ENCODE measurements at regions not wholly inside any gene's neighbourhood (a gene's known extent, or its start where the extent isn't known, plus 50 kb on each side); places are given as distances from the start of the nearest gene placed in this dataset.

- no CpG with 5 or more reads among the region's 17 CpGs for WGBS (ENCODE audit: extremely low coverage, insufficient coverage, low lambda C conversion rate)
- no peak overlapping the region for H3K56ac ChIP-seq (ENCODE audit: low read length)
- no peaks in the 10 kb centered on the region for H3K79me1 ChIP-seq (ENCODE audit: low read length)
- H3K9ac ChIP-seq (ENCODE audit: low read length) = no peak overlapping the region
- no peak overlapping the region for H2BK120ac ChIP-seq (ENCODE audit: low read depth, low read length)
- H3K27ac ChIP-seq (ENCODE audit: low read depth, low read length) = no peak overlapping the region
- no peaks in the 10 kb centered on the region for H3K36me3 ChIP-seq (ENCODE audit: control insufficient read depth, insufficient read depth, low read length)
- H2AK5ac ChIP-seq (ENCODE audit: low read length) = no peak overlapping the region
- no peak overlapping the region for H3K4me2 ChIP-seq (ENCODE audit: low read length)
- H3K4ac ChIP-seq (ENCODE audit: low read depth, low read length) = no peak overlapping the region
- no peak for DNase-seq
- no peak overlapping the region for H2BK15ac ChIP-seq (replicated peaks; ENCODE audit: low read depth)
- H4K5ac ChIP-seq (ENCODE audit: low read length) = no peak overlapping the region
- no peaks in the 10 kb centered on the region for H3K4me1 ChIP-seq (ENCODE audit: control insufficient read depth, low read depth, low read length)
- H3K23ac ChIP-seq (ENCODE audit: low read length) = no peak overlapping the region
- H3K79me2 ChIP-seq (ENCODE audit: control insufficient read depth, insufficient read depth, low read length) = no peaks in the 10 kb centered on the region
- no peaks in the 10 kb centered on the region for H3K27me3 ChIP-seq (ENCODE audit: insufficient read depth, low read length, poor library complexity)
- H3K18ac ChIP-seq (ENCODE audit: low read length) = no peak overlapping the region
- H2BK5ac ChIP-seq (ENCODE audit: low read length) = no peak overlapping the region
- no peak overlapping the region for H4K8ac ChIP-seq (ENCODE audit: low read depth, low read length)
- no peak overlapping the region for H3K4me3 ChIP-seq (ENCODE audit: low read length)
These were observed 488.0 kb downstream of the EIPR1 start for GRCh38 chr2:2889646-2890045.

DNA sequence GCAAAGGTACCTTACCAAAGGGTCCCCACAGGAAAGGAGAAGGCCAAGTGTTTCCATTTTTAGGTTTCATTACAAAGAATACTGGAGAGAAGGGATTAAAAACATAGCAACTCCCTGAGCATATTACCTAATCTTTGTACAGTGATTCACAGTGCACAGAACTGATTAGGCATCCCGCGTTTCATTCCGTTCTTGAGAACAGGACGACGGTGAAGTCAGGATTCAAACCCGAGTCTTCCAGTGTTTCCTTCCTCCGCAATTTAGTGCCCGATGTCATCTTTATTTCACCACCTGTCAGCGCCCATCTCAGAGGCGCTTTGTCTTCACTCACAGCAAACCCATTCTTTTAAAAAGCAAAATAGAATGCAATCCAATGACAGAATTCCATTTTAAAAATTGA, 488.5 kb downstream of the EIPR1 start:
- no peaks in the 10 kb centered on the region for H3K79me2 ChIP-seq (ENCODE audit: control insufficient read depth, insufficient read depth, low read length)
- no peak overlapping the region for H4K5ac ChIP-seq (ENCODE audit: low read length)
- H3K4ac ChIP-seq (ENCODE audit: low read depth, low read length) = no peak overlapping the region
- H3K9ac ChIP-seq (ENCODE audit: low read length) = no peak overlapping the region
- H2BK120ac ChIP-seq (ENCODE audit: low read depth, low read length) = no peak overlapping the region
- DNase-seq = no peak
- no peak overlapping the region for H2AK5ac ChIP-seq (ENCODE audit: low read length)
- no CpG with 5 or more reads among the region's 10 CpGs for WGBS (ENCODE audit: extremely low coverage, insufficient coverage, low lambda C conversion rate)
- H2BK5ac ChIP-seq (ENCODE audit: low read length) = no peak overlapping the region
- no peak overlapping the region for H3K56ac ChIP-seq (ENCODE audit: low read length)
- no peak overlapping the region for H2BK15ac ChIP-seq (replicated peaks; ENCODE audit: low read depth)
- no peaks in the 10 kb centered on the region for H3K79me1 ChIP-seq (ENCODE audit: low read length)
- no peak overlapping the region for H3K23ac ChIP-seq (ENCODE audit: low read length)
- no peaks in the 10 kb centered on the region for H3K27me3 ChIP-seq (ENCODE audit: insufficient read depth, low read length, poor library complexity)
- H3K36me3 ChIP-seq (ENCODE audit: control insufficient read depth, insufficient read depth, low read length) = no peaks in the 10 kb centered on the region
- H3K4me1 ChIP-seq (ENCODE audit: control insufficient read depth, low read depth, low read length) = no peaks in the 10 kb centered on the region
- no peak overlapping the region for H3K27ac ChIP-seq (ENCODE audit: low read depth, low read length)
- no peak overlapping the region for H4K8ac ChIP-seq (ENCODE audit: low read depth, low read length)
- H3K18ac ChIP-seq (ENCODE audit: low read length) = no peak overlapping the region
- H3K4me2 ChIP-seq (ENCODE audit: low read length) = no peak overlapping the region
- H3K4me3 ChIP-seq (ENCODE audit: low read length) = no peak overlapping the region

DNA sequence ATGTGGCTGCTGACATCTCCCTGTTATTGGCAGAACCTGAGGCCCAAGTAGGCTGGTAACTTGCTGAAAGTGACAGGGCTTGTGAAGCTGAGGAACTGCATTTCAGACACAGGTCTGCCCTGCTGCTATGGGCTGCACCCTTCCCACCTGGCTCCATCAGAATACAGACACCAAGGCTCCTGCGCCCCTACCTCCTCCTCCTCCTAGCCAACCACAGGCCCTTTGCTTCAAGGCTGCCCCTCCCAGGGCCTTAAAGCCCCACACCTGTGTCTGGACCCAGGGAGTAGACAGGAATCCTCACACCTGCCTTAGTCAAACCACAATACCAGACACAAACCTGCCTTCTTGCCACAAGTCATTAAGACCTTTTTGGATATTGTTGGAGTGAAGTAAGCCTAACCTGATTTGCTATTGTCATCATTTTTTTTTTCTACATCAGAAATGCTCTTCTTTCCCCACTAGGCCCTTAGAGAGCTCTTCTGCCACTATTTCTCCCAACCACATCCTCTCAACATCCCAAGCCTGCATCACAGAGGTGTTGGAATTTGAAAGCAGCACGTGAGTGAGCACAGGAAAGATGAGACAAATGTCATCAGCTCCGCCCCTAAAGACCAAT, 489.7 kb downstream of the EIPR1 start:
- Histone ChIP-seq H4K5ac (ENCODE audit: low read length) (no peak overlapping the region), H3K27ac (ENCODE audit: low read depth, low read length) (no peak overlapping the region), H3K27me3 (ENCODE audit: insufficient read depth, low read length, poor library complexity) (no peaks in the 10 kb centered on the region), H2BK15ac (replicated peaks; ENCODE audit: low read depth) (no peak overlapping the region), H2BK5ac (ENCODE audit: low read length) (no peak overlapping the region), H3K4me3 (ENCODE audit: low read length) (no peak overlapping the region), H4K8ac (ENCODE audit: low read depth, low read length) (no peak overlapping the region), H3K4me1 (ENCODE audit: control insufficient read depth, low read depth, low read length) (no peaks in the 10 kb centered on the region), H3K4me2 (ENCODE audit: low read length) (no peak overlapping the region), H3K9ac (ENCODE audit: low read length) (no peak overlapping the region), H2BK120ac (ENCODE audit: low read depth, low read length) (no peak overlapping the region), H3K56ac (ENCODE audit: low read length) (no peak overlapping the region), H3K79me1 (ENCODE audit: low read length) (no peaks in the 10 kb centered on the region), H3K4ac (ENCODE audit: low read depth, low read length) (no peak overlapping the region), H3K23ac (ENCODE audit: low read length) (no peak overlapping the region), H3K36me3 (ENCODE audit: control insufficient read depth, insufficient read depth, low read length) (no peaks in the 10 kb centered on the region), H3K79me2 (ENCODE audit: control insufficient read depth, insufficient read depth, low read length) (no peaks in the 10 kb centered on the region), H3K18ac (ENCODE audit: low read length) (no peak overlapping the region), H2AK5ac (ENCODE audit: low read length) (no peak overlapping the region)
- no CpG with 5 or more reads among the region's 3 CpGs for WGBS (ENCODE audit: extremely low coverage, insufficient coverage, low lambda C conversion rate)
- no peak for DNase-seq

DNA sequence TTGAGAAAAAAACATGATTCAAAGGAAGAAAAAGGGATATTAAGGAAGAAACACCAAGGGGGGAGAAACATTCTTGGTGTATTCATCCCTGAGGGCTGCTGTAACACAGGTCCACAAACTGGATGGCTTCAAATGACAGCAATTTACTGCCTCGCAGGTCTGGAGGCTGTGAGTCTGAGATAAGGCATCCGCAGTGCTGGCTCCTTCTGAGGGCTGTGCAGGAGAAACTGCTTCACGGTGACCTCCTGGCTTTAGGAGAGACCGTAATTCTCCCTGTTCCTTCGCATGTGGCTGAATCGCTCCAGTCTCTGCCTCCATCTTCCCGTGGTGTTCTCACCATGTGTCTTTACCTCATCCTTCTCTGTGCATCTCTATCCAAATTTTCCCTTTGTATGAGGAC, 490.7 kb downstream of the EIPR1 start:
- no peak overlapping the region for H3K4me3 ChIP-seq (ENCODE audit: low read length)
- no peak overlapping the region for H3K27ac ChIP-seq (ENCODE audit: low read depth, low read length)

DNA sequence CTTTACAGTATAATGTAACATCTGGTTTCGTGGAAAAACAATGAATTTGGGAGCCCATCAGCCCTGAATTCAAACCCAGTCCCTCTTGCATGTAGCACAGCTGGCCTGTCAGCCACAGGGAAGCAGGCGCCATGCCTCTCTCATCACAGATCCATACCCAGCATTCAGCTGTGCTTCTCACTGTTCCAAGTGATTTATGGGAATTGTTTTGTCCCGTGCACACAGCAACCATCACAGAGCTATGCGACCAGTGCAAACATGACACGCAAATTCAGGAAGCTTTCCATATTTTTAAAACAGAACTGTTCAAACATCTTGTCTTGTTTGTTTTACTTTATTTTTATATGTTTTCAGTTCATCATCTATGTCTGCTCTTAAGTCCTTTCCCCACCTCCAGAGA, 496.1 kb downstream of the EIPR1 start:
- Histone ChIP-seq H3K27ac (ENCODE audit: low read depth, low read length) (no peak overlapping the region), H3K23ac (ENCODE audit: low read length) (no peak overlapping the region), H3K79me1 (ENCODE audit: low read length) (no peaks in the 10 kb centered on the region), H3K4me2 (ENCODE audit: low read length) (no peak overlapping the region), H3K79me2 (ENCODE audit: control insufficient read depth, insufficient read depth, low read length) (no peaks in the 10 kb centered on the region), H2AK5ac (ENCODE audit: low read length) (no peak overlapping the region), H3K56ac (ENCODE audit: low read length) (no peak overlapping the region), H3K27me3 (ENCODE audit: insufficient read depth, low read length, poor library complexity) (no peaks in the 10 kb centered on the region), H2BK5ac (ENCODE audit: low read length) (no peak overlapping the region), H2BK120ac (ENCODE audit: low read depth, low read length) (no peak overlapping the region), H3K18ac (ENCODE audit: low read length) (no peak overlapping the region), H4K5ac (ENCODE audit: low read length) (no peak overlapping the region), H3K9ac (ENCODE audit: low read length) (no peak overlapping the region), H3K4ac (ENCODE audit: low read depth, low read length) (no peak overlapping the region), H3K36me3 (ENCODE audit: control insufficient read depth, insufficient read depth, low read length) (no peaks in the 10 kb centered on the region), H2BK15ac (replicated peaks; ENCODE audit: low read depth) (no peak overlapping the region), H3K4me3 (ENCODE audit: low read length) (no peak overlapping the region), H4K8ac (ENCODE audit: low read depth, low read length) (no peak overlapping the region), H3K4me1 (ENCODE audit: control insufficient read depth, low read depth, low read length) (no peaks in the 10 kb centered on the region)
- no CpG with 5 or more reads among the region's 5 CpGs for WGBS (ENCODE audit: extremely low coverage, insufficient coverage, low lambda C conversion rate)
- DNase-seq = no peak

More for the DNA sequence above, 490.7 kb downstream of the EIPR1 start:
- H3K4me2 ChIP-seq (ENCODE audit: low read length) = no peak overlapping the region
- no peak overlapping the region for H2BK15ac ChIP-seq (replicated peaks; ENCODE audit: low read depth)
- H3K79me2 ChIP-seq (ENCODE audit: control insufficient read depth, insufficient read depth, low read length) = no peaks in the 10 kb centered on the region
- no CpG with 5 or more reads among the region's 7 CpGs for WGBS (ENCODE audit: extremely low coverage, insufficient coverage, low lambda C conversion rate)
- no peak overlapping the region for H4K8ac ChIP-seq (ENCODE audit: low read depth, low read length)
- no peaks in the 10 kb centered on the region for H3K79me1 ChIP-seq (ENCODE audit: low read length)
- H3K56ac ChIP-seq (ENCODE audit: low read length) = no peak overlapping the region
- H3K36me3 ChIP-seq (ENCODE audit: control insufficient read depth, insufficient read depth, low read length) = no peaks in the 10 kb centered on the region
- no peak overlapping the region for H2BK120ac ChIP-seq (ENCODE audit: low read depth, low read length)
- H2AK5ac ChIP-seq (ENCODE audit: low read length) = no peak overlapping the region
- H3K9ac ChIP-seq (ENCODE audit: low read length) = no peak overlapping the region
- H4K5ac ChIP-seq (ENCODE audit: low read length) = no peak overlapping the region
- DNase-seq = no peak
- H3K4ac ChIP-seq (ENCODE audit: low read depth, low read length) = no peak overlapping the region
- H3K23ac ChIP-seq (ENCODE audit: low read length) = no peak overlapping the region
- no peaks in the 10 kb centered on the region for H3K4me1 ChIP-seq (ENCODE audit: control insufficient read depth, low read depth, low read length)
- H2BK5ac ChIP-seq (ENCODE audit: low read length) = no peak overlapping the region
- no peak overlapping the region for H3K18ac ChIP-seq (ENCODE audit: low read length)
- no peaks in the 10 kb centered on the region for H3K27me3 ChIP-seq (ENCODE audit: insufficient read depth, low read length, poor library complexity)

- H3K4me1 ChIP-seq (ENCODE audit: control insufficient read depth, low read depth, low read length) = no peaks in the 10 kb centered on the region
- WGBS (ENCODE audit: extremely low coverage, insufficient coverage, low lambda C conversion rate) = no CpG with 5 or more reads among the region's 4 CpGs
These were observed 496.7 kb downstream of the EIPR1 start for GRCh38 chr2:2880938-2881337.

More at GRCh38 chr2:2880938-2881337, 496.7 kb downstream of the EIPR1 start:
- Histone ChIP-seq H3K18ac (ENCODE audit: low read length) (no peak overlapping the region), H3K23ac (ENCODE audit: low read length) (no peak overlapping the region), H2BK120ac (ENCODE audit: low read depth, low read length) (no peak overlapping the region), H2BK15ac (replicated peaks; ENCODE audit: low read depth) (no peak overlapping the region), H3K27ac (ENCODE audit: low read depth, low read length) (no peak overlapping the region), H3K27me3 (ENCODE audit: insufficient read depth, low read length, poor library complexity) (no peaks in the 10 kb centered on the region), H3K4me2 (ENCODE audit: low read length) (no peak overlapping the region), H3K4ac (ENCODE audit: low read depth, low read length) (no peak overlapping the region), H3K56ac (ENCODE audit: low read length) (no peak overlapping the region), H4K8ac (ENCODE audit: low read depth, low read length) (no peak overlapping the region), H3K36me3 (ENCODE audit: control insufficient read depth, insufficient read depth, low read length) (no peaks in the 10 kb centered on the region), H4K5ac (ENCODE audit: low read length) (no peak overlapping the region), H3K79me1 (ENCODE audit: low read length) (no peaks in the 10 kb centered on the region), H3K79me2 (ENCODE audit: control insufficient read depth, insufficient read depth, low read length) (no peaks in the 10 kb centered on the region), H3K9ac (ENCODE audit: low read length) (no peak overlapping the region), H2AK5ac (ENCODE audit: low read length) (no peak overlapping the region), H3K4me3 (ENCODE audit: low read length) (no peak overlapping the region), H2BK5ac (ENCODE audit: low read length) (no peak overlapping the region)
- no peak for DNase-seq

Measured in mesendoderm (in vitro differentiated cells).